ENCODE measurements at regions not wholly inside any gene's neighbourhood (a gene's known extent, or its start where the extent isn't known, plus 50 kb on each side); places are given as distances from the start of the nearest gene placed in this dataset.
"Not testable (repeated sequence)": the region's sequence is repeated elsewhere in the genome, so short reads cannot be mapped to it uniquely, and the experiment has no call there.

DNA sequence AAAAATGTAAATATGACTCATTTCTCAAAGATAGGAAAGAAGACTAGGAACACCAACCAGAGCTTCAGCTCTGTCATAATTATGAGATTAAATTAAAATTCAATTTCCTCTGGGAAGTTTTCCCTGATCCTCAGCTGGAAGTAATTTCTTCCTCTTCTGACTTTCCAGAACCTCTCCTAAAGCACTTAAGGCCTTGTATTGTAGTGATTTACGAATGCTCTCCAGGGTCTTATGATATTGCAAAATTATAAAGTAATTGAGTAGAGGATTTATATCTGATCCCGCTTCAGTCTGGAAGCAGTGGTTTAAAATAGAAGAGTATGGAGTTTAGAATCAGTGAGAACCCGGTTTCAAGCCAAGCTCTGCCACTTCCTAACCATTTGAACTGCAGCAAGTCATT is 279.8 kb downstream of the ZPLD1 start:
- H3K27ac Mint-ChIP-seq, result peak overlapping the region in 1 of 3 experiments; percentile 27
- H3K9me3 Mint-ChIP-seq, result no peaks in the 10 kb centered on the region
- no peak overlapping the region for H3K4me3 Mint-ChIP-seq
- no peaks in the 10 kb centered on the region for H3K36me3 Mint-ChIP-seq (ENCODE audit: low read depth)
- H3K4me1 Mint-ChIP-seq, result peaks cover 6% of the 10 kb centered on the region
- H3K27me3 Mint-ChIP-seq (ENCODE audit: low read depth), result peaks cover 8% of the 10 kb centered on the region
- TF ChIP-seq, protein P1, sequence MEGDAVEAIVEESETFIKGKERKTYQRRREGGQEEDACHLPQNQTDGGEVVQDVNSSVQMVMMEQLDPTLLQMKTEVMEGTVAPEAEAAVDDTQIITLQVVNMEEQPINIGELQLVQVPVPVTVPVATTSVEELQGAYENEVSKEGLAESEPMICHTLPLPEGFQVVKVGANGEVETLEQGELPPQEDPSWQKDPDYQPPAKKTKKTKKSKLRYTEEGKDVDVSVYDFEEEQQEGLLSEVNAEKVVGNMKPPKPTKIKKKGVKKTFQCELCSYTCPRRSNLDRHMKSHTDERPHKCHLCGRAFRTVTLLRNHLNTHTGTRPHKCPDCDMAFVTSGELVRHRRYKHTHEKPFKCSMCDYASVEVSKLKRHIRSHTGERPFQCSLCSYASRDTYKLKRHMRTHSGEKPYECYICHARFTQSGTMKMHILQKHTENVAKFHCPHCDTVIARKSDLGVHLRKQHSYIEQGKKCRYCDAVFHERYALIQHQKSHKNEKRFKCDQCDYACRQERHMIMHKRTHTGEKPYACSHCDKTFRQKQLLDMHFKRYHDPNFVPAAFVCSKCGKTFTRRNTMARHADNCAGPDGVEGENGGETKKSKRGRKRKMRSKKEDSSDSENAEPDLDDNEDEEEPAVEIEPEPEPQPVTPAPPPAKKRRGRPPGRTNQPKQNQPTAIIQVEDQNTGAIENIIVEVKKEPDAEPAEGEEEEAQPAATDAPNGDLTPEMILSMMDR (IDR thresholded peaks at IDR 0.05; ENCODE audit: unreplicated experiment in 3 of 3), result no peak

DNA sequence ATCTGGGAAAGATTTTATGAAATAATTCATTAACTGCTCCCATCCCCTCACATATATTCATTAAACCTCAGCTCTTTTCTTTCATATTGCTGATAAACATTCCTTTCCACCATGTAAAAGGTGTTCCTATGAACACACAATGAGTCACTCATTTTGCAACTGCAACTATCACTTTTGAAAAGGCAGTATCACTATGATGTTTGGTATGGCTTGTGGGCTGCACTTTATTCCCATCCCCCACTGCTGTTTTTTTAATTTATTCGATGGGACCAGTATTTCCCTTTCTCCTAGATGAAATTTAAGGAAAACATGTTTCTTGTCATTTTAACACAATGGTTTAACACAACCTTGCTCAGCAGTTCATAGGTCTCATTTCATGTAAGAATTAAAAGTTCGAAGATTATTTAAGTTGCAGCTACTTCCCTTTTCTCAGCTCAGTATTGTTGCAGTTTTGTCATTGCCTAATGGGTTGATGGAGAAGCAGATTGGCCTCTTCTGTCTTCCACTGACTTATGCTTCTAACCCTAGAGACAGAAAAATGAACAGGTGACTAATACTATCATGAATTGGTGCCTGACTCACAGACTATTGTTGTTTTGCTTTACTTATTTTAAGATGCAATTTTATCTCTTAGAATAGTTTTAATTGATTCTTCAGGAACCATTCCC is 280.3 kb downstream of the ZPLD1 start:
- H3K27ac Mint-ChIP-seq, result peak overlapping the region in 1 of 3 experiments; percentile 27
- no peak overlapping the region for H3K4me3 Mint-ChIP-seq
- H3K36me3 Mint-ChIP-seq (ENCODE audit: low read depth), result no peaks in the 10 kb centered on the region
- H3K4me1 Mint-ChIP-seq, result peaks cover 6% of the 10 kb centered on the region
- H3K27me3 Mint-ChIP-seq (ENCODE audit: low read depth), result peaks cover 8% of the 10 kb centered on the region
- TF ChIP-seq, protein P1 (IDR thresholded peaks at IDR 0.05; ENCODE audit: unreplicated experiment in 3 of 3), result no peak
- H3K9me3 Mint-ChIP-seq, result no peaks in the 10 kb centered on the region

DNA sequence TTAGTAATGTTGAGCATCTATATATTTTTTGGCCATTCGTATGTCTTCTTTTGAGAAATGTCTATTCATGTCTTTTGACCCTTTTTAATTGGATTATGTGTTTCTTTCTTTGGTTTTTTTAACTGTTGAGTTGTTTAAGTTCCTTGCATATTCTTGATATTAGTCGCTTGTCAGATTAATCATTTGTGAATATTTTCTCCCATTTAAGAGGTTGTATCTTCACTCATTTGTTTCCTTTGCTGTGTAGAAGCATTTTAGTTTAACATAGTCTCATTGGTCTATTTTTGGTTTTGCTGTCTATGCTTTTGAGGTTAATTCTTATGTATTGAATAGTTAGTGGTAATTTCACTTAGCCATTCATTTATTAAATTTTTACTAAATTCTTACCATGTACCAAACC is 283.8 kb downstream of the ZPLD1 start:
- peaks cover 8% of the 10 kb centered on the region for H3K27me3 Mint-ChIP-seq (ENCODE audit: low read depth)

DNA sequence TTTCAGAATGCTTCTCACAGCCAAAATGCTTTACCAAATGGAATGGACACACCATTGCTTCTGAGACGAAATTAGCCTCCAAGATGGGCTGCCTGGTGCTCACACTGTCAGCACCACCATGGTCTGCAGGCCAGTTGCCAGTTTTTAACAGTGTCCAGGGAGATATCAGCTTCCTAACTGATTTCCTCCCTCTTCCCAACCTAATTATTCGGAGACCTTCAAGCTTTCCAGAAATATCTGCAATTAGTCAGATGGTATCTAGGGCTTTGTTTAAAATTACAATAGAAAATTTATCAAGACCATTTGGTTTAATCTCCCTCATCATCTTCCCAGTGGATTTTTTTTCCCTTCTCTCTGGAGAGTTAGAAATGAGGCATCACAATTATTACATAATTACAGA is 287.5 kb downstream of the ZPLD1 start:
- Mint-ChIP-seq H3K4me1 (no peaks in the 10 kb centered on the region), H3K9me3 (no peaks in the 10 kb centered on the region), H3K27me3 (ENCODE audit: low read depth) (no peaks in the 10 kb centered on the region), H3K4me3 (no peak overlapping the region), H3K36me3 (ENCODE audit: low read depth) (no peaks in the 10 kb centered on the region), H3K27ac (no peak overlapping the region)
- TF ChIP-seq, protein P1 (IDR thresholded peaks at IDR 0.05; ENCODE audit: unreplicated experiment in 3 of 3), result no peak

More for the DNA sequence above, 283.8 kb downstream of the ZPLD1 start:
- peaks cover 6% of the 10 kb centered on the region for H3K4me1 Mint-ChIP-seq
- TF ChIP-seq, protein P1 (IDR thresholded peaks at IDR 0.05; ENCODE audit: unreplicated experiment in 3 of 3), result no peak
- no peak overlapping the region for H3K27ac Mint-ChIP-seq
- H3K36me3 Mint-ChIP-seq (ENCODE audit: low read depth), result no peaks in the 10 kb centered on the region
- H3K4me3 Mint-ChIP-seq, result no peak overlapping the region
- no peaks in the 10 kb centered on the region for H3K9me3 Mint-ChIP-seq

DNA sequence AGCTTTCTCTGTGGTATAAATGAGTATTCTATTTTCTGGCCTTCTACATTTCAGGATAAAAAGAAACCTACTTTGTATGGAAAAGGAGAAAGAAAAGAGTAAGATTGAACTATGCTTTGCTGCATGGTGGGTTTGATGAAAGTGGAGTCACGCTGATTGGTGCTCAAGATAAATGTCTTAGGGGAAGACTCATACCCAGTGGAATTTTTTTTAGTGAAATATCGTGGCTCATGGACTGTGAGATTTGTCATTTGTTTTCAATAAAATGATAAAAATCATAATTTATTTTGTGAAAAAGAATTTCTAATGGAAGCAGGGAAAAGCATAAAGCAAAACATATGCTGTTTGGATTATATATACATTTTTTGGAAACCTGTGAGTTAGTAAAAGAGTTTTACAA is 292.5 kb downstream of the ZPLD1 start:
- no peaks in the 10 kb centered on the region for H3K36me3 Mint-ChIP-seq (ENCODE audit: low read depth)
- no peaks in the 10 kb centered on the region for H3K4me1 Mint-ChIP-seq
- H3K9me3 Mint-ChIP-seq, result no peaks in the 10 kb centered on the region
- no peak overlapping the region for H3K4me3 Mint-ChIP-seq
- no peaks in the 10 kb centered on the region for H3K27me3 Mint-ChIP-seq (ENCODE audit: low read depth)
- H3K27ac Mint-ChIP-seq, result no peak overlapping the region
- TF ChIP-seq, protein P1 (IDR thresholded peaks at IDR 0.05; ENCODE audit: unreplicated experiment in 3 of 3), result no peak

DNA sequence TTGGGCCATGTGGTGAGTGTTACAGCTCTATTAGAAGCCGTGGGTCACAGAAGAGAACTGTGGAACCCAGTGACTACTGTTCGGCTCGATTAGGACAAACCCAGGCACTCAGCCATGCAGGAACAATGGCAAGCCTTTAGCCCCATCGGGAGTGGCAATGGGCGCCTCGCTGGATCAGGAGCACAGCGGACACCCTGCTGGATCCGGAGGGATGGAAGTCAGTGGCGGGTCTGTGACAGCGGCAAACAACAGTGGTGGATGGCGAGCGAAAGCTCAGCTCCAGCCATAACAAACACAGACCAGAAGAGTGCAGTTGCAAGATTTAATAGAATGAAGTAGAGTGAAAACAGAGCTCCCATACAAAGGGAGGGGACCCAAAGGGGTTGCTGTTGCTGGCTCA is 297.8 kb downstream of the ZPLD1 start:
- not testable (repeated sequence) for H3K9me3 Mint-ChIP-seq; H3K4me3 Mint-ChIP-seq; H3K27ac Mint-ChIP-seq; H3K4me1 Mint-ChIP-seq; H3K27me3 Mint-ChIP-seq (ENCODE audit: low read depth); H3K36me3 Mint-ChIP-seq (ENCODE audit: low read depth)
